22Rv1 (cell line): ENCODE measurements at regions not wholly inside any gene's neighbourhood (a gene's known extent, or its start where the extent isn't known, plus 50 kb on each side); places are given as distances from the start of the nearest gene placed in this dataset.
"Not testable (repeated sequence)": the region's sequence is repeated elsewhere in the genome, so short reads cannot be mapped to it uniquely, and the experiment has no call there.

ENCODE experiments used
- H3K27ac ChIP-seq: fragments of 450-650 bp; 2 replicates; pipeline ENCODE4 v1.5.1; 2017
- CTCF ChIP-seq: fragments of 450-650 bp; IDR thresholded peaks from 2 replicates; pipeline ENCODE4 v1.5.1; 2017; ENCODE audit warnings: mild to moderate bottlenecking
- ZFX ChIP-seq: fragments of 450-650 bp; IDR thresholded peaks from 2 replicates; pipeline ENCODE4 v1.6.1; 2017; ENCODE audit warnings: antibody characterized with exemption, borderline replicate concordance

- TF ChIP-seq ZFX = no peak
- TF ChIP-seq CTCF = no peak
Measured at GRCh38 chr1:222377428-222378088, 170.3 kb downstream of the HHIPL2 start.

GRCh38 chr1:222376791-222377190 lies 171.1 kb downstream of the HHIPL2 start:
- H3K27ac ChIP-seq = not testable (repeated sequence)

More at GRCh38 chr1:222377428-222378088, 170.3 kb downstream of the HHIPL2 start:
- H3K27ac ChIP-seq = no peak overlapping the region

GRCh38 chr1:222375701-222376100 lies 172.2 kb downstream of the HHIPL2 start:
- H3K27ac ChIP-seq = no peak overlapping the region
- TF ChIP-seq ZFX (no peak), CTCF (no peak)

- no peak for TF ChIP-seq CTCF
- no peak for TF ChIP-seq ZFX
- H3K27ac ChIP-seq = no peak overlapping the region
Measured at GRCh38 chr1:222373831-222374602, 173.9 kb downstream of the HHIPL2 start.

GRCh38 chr1:222373216-222373615 lies 174.7 kb downstream of the HHIPL2 start:
- TF ChIP-seq CTCF = no peak
- TF ChIP-seq ZFX = no peak
- H3K27ac ChIP-seq = no peak overlapping the region

- TF ChIP-seq CTCF (no peak), ZFX (no peak)
- H3K27ac ChIP-seq = no peak overlapping the region
Measured at GRCh38 chr1:222372221-222372620, 175.7 kb downstream of the HHIPL2 start.

- H3K27ac ChIP-seq = no peak overlapping the region
- no peak for TF ChIP-seq CTCF
- no peak for TF ChIP-seq ZFX
Measured at GRCh38 chr1:222370913-222371675, 176.8 kb downstream of the HHIPL2 start.
